ENCODE measurements at regions not wholly inside any gene's neighbourhood (a gene's known extent, or its start where the extent isn't known, plus 50 kb on each side); places are given as distances from the start of the nearest gene placed in this dataset.

DNA sequence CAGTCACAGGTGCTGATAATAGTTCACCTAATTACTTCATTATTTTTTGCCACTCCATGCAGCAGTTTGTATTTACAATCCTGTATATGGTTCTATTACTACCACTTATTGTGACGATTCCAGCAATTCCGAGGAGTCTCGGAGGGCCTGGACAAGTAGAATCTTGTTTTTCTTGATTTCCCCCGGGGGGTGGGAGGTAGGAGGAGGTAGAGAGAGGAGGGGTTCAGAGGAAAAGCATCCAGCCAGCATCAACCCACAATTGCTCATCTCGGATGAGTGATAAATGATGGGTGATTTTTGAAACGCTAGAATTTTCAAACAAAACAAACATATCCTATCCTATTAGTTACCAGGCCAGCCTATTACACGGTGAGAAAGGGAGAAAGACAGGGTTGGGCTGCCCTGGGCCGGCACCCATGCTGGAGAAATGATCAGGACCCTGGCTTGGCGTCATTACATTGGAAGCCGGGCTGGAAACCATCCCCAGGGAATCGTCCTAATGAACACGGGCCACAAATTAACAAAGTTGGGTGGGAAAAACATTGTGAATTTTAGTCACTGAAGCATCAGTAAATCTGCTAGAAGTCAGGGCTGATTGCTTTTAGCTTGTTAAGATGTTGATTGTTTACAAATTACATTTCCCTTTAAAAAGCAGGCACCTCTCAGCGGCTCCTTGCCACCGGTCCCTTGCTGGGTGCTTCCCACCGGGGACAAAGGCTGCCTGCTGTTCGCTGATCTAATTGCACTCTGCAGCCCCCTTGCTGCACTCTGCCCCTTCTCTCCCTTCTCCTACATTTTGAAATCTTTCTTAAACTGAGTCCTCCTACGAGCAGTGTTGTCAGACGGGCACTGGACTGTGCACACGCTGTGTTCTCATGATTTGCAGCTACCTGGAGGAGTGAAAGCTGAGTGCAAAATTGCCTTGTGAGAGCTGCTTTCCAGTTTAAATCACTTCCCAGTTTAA lies 95.5 kb downstream of the FAM204A start:
- no peak for DNase-seq

DNA sequence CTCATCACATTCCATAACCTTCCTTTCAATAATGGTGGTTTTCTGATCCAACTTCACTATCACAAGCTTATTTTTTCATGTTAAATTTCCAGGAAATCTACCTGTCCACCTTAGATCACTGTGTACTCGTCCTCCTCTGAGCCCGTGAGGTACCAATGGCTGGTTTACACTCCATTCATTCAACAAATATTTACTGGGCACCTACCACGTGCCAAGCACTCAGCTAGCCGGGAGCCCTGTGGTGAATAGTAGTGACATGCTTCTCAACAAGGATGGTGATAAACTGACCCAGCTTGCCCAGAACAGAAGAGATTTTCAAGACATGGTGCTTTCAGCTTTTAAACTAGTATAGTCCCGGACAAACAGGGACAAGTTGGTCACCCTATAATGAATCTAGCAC lies 98.2 kb downstream of the FAM204A start:
- no peak for DNase-seq

DNA sequence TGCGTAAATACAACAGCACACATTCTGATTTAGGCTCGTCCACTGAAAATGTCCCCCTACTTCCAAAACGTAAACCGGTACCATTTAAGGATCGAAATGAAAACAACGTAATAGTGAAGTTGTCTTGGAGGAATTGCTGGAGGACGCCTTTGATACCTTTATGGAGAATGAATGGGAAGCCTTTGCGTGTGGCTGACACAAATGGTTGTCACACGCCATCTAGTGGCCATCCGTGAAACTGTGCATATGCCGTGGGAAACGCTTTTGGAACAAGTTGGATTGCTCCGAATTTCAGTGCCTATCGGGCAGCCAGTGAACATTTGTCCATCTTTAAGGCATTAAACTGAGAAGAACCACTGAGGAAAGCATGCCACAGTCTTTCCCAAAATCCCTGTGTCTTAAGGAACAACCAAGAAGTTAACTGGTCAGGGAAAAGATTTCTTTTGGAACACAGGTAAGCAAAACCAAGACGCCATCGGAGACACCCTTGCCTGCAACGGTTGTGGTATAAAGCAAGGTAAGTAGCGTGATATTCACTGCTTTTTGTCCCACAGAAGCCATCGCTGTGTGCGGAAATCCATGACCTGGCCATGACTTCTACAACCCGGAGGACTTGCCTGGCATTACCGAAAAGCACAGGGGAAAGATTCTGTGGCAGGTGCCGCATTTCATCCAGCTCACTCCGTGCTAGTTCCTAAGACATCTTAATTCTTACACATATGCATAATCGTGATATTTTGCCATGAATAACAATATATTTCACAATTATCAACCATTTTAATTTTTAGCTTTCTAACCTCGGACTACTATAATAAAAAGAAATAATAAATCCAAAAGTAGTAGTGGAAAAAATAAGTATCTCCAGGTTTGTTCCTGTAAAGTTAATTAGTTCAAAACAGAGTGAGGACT lies 100.6 kb downstream of the FAM204A start:
- DNase-seq, result peak; percentile 82

DNA sequence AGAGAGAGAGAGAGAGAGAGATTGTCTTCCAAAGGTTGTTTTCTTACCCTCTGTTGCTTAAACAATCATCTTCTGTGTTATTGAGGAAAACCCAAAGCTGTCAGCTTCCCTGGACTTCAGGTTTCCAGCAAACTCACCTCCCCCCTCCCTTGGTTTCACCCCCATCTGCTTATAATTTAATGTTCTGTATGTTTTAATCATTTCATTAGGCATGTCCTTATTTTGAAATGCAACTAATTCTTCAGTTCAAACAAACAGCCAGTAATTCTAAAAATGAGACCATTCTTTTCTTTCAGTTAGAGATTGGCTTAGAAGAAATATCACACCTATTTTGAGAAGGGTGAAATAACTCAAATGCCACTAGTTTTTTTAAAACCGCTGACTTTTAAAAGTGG lies 102.9 kb downstream of the FAM204A start:
- no peak for DNase-seq

DNA sequence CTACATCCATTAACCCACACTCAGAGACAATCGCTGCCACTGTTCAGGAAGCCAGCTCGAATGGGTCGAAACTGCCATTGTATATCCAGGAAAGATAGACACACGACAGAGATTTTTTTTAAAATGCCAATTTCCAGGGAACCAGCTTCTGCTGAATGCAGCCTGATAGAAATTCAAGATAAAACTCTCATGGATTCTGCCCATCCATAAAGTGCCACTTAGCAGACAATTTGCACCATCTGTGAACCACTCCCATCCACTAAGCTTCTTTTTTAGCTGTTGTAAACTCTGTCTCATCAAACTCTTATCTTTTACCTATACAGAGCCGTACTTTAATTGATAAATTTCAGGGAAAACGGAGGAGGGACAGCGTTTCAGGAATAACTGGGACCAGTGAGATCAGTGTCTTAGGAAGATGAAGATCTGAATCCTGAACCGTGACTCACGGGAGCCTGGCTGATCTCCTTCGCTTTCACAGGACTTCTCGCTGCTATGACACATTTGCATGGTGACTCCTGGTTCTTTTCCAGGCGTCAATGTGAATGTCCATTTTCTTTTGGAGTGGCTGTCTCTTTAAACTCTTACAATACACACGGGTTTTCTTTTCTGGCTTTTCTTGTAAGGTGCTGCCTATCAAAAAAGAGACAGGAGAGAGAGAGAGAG lies 103.4 kb downstream of the FAM204A start:
- peak; percentile 58 for DNase-seq

DNA sequence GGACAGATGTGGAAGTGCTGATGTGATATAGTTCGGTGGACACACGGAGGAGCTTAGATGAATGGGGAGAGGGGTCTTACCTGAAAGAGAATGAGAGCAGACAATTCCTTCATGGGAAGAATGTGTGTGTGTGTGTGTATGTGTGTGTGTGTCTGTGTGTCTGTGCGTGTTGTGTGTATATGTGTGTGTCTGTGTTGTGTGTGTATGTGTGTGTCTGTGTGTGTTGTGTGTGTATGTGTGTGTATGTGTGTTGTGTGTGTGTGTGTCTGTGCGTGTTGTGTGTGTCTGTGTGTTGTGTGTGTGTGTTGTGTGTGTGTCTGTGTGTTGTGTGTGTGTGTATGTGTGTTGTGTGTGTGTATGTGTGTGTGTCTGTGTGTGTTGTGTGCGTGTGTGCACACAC lies 104.2 kb downstream of the FAM204A start:
- no peak for DNase-seq

DNA sequence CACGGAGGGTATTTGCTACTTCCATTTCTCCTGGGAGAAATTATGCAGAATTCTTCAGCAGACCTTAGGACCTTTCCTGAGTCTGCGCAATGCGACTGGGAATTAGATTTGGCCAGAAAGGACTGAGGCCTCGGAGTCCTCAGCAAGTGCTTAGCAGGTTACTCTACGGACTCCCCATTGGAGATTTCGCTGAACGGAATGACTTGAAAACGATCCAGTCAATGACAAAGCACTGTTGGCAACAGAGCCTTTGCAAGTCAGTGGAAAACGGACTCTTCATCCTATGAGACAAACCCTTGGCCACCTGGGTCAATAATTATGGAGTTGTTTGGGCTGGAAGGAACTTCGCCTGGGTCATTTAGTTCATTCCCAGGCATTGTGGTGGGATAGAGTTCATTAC lies 107.4 kb downstream of the FAM204A start:
- DNase-seq, result no peak

DNA sequence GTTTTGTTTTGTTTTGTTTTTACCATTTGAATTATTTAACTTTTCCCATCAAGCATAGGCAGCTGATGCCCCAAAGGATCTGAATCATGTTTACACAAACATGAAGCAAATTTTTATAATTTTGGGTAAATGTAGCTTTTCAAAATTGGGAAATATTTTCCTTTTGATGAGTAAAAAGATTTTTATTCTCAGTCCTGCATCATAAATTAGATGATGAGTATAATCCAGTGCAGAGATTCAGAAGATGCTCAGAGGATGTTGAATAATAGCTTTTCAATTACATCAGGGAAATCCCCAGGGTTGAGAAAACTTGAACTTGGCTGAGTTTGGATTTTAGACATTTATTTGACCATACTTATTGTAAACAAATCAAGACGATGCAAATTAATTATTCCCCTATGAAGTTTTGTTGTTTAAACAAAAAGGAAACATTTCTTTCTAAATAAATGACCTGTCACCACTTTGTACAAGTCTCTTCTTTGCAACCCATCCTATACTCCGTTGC lies 121.7 kb downstream of the FAM204A start:
- no peak for DNase-seq

DNA sequence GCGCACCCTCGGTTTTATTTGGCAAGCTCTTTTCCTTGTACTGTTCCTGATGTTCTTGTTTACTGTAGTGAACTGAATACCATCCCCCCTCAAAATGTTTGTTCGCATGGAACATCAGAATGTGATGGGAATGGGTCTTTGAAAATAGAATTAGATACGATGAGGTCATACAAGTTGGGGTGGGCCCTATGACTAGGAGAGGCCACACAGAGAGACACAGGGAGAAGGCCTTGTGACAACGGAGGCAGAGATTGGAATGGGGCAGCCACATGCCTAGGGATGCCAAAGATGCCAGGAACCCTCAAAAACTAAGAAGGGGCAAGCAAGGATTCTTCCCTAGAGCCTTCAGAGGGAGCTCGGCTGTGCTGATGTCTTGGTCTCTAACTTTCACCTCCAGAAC lies 123.6 kb downstream of the FAM204A start:
- no peak for DNase-seq

DNA sequence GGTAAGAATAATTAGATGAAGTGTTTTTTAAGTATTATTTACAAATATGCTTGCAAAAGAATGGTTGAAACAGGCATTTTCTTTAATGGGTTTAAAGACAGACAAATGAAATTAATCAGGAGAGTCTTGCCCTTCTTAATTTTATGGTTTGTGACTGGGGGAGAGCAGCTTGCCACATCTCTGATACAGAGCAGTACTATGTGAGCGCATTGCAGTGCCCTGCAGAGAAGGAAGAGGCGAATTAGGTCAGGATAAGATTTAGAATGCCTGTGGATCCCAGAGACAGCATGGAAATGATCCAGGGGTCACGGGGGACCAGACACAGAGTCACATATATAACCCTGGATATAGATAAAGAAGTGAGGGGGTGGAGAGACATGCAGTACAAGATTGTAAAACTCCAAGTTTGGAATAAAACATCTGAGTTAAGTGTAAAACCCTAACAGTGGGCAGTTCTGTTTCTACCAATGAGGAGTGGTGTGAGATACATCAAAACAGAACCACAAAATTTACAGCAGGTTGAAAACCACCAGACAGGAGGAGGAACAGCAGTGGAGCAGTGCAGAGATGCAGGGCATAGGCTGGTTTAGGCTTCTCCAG lies 125.5 kb downstream of the FAM204A start:
- DNase-seq, result no peak

DNA sequence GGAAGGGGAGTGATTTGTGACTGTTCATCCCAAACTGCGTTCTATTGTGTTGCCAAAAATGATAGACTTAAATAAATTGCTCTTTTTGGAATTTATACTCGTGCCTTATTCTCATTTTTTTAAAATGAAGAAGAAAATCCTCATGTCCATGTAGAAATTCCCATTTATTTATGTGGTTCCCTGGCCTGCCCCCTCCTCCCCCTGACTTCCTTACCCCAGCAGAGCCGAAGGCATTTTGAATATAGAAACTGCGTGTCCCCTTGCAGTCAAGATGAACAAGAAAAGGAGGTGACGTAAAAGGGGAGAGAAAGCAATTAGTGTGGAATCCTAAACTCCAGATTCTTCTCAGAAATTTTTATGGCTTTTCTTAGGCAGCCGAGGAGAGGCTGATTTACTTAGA lies 126.1 kb downstream of the FAM204A start:
- DNase-seq, result peak; percentile 50

DNA sequence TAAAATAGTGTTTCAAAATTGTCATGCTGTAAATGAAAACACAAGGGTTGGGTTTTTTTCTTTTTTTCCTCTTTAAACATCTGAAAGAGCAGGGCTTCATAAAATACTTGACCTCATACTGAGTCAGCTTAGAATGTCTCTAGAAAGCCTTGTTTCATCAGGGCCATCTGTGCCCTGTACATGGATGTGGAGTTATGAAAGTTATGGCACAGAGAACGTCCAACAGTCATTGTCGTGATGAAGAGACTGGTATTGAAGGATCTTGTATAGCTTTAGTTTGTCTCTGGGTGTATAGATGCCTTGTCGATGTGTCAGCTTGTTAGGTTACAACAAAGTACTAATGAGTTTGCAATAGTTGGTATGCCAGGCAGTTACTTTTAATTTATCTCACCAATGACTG lies 127.3 kb downstream of the FAM204A start:
- no peak for DNase-seq

DNA sequence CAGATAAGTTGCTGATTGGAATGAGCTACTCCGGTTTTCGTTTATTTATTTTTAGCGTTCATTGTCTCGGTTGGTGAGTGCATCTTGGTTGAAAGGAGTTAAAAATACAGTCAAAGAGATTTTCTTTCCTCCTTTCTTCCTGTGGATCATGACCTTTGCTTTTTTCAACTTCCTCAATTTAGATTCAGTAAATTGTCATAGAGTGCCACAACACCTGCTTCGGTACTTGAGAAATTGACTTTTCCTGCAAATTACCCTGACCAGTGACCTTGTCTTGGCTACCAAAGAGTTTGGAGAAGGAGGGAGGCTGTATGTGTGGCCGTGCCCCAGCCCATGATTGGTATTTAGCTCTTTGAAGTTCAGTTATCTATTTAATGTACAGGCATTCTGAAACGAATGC lies 128.7 kb downstream of the FAM204A start:
- DNase-seq, result no peak

DNA sequence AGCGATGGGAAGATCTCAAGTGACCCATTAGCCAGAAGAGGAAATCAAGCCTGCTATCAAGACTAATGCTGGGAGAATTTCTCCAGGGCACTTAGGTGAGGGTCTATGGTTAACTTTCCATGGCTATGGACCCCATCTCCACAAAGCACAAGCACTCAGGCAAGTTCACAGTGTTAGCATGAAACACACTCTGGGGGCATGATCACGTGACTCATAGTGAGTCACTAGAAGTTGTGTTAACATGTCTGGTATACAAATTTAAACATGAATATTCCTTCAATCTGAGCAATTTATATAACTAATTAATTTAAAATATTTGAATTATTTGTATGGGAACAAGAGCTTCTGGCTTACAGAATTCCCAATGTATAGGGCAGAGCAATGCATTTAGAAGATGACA lies 131.8 kb downstream of the FAM204A start:
- DNase-seq, result peak; percentile 37

DNA sequence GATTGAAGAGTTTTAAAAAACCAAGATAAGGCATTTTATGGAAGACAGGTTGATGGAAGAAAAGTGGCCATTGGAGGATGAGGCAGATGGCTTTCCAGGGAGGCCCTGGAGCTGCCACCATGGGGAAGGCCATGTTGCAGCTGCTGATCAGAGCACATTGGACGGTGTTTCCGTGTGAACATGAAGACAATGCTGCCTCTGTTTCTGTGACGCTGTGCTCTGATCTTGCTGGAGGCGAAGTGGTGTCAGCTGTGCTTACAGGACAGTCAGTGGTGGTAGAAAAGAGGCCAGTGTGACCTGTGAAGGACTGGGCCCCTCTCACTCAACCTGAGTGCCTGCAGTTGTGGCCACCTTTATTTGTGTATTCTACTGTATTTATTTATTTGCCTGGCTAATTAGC lies 132.9 kb downstream of the FAM204A start:
- DNase-seq, result no peak

DNA sequence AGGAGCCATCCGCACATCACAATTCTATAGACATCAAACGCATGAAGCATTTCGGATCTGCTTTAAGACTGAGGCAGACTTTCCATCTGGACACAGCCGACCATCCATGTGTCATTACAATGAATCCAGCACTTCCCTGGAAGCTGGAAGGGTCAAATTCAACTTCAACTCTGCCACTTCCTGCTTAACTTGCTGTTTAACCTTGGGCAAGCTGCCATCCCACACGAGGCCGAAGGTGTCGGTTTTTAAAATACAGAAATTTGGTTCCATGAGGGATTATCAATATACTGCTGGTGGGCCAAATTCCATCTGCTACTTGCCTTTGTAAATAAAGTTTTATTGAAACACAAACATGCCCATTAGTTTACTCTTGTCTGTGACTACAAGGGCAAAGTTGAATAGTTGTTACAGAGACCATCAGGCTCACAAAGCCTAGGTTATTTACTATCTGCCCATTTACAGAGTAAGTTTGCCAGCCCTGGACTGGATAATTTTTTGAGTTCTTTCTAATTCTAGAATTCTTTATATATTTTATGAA lies 134.6 kb downstream of the FAM204A start:
- no peak for DNase-seq

DNA sequence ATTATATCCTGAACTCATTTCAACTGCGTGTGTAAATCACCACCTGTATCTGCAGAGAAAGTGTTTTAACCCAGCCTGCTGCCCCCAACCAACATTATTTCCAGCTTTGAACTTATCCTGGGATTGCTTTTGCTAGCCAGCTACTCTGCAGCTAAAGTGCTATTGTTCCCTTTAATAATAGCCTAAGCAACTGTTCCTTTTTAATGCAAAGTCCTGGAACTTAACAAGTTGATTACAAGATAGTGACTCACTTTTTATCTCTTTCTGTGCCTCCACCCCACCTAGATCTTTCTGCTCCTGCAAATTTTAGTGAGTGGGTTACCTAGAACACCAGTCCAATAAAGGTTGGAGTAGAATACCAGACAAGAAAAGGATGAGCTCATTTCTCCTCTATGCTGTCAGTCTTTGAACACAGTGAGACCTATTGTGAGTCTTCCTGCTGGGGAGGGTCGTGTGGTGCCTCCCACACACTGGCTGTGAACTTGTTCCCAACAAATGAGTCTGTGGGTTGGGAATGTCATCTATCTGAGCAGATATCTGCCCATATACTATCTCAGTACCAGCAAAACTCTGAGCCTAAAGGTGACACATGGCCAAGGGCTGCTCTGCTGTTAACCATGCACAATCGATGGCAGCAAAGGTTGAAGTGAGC lies 137.7 kb downstream of the FAM204A start:
- DNase-seq, result no peak

DNA sequence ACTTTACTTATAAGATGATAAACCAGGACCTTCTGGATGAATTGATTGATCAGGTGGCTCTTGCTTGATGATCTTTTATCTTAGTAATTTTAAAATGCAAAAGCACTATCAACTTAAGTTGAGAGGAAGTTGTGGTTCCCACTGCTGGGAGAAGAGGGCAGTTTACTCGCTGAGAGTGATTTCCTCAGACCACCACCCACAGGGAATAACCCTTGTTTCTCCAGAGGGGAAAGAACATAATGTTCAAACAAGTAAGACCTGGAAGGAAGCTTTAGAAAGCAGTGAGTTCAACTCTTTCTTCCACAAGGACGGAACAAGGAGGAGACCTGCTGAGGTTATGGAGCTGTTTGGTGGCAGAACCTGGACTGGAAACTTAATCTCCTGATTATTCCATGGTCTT lies 138.7 kb downstream of the FAM204A start:
- DNase-seq, result no peak

DNA sequence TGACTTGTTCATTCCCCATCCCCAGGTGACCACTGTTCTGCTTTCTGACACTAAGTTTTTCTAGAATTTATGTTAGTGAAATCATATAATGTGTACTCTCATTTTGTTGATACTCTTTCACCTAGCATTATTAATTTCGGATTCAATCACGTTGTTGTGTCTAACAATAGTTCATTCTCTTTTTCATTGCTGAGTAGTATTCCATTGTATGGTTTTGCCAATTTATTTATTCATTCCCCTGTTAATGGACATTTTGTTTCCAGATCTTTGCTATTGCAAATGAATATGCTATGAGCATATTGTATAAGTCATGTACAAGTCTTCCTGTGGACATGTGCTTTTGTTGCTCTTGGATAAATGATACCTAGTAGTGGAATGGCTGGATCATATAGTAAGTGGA lies 146.4 kb downstream of the FAM204A start:
- no peak for DNase-seq

DNA sequence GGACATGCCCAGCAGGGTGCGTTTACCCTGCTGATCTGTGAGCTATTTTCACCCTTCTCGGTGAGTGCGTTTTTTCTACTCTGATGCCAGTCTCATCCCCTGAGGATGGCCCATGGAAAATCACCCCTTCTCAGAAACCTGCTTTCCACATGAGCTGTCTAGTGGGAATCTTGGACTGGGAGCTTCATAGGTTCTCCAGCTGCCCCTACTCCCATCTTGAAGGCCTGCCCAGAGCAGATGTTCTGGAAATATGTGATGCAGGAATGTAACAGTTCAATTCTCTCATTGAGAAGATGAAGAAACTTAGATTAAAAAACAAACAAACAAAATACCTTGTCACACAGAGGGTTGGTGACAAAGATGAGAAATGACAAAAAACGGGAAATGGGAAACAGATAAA lies 146.9 kb upstream of the RAB11FIP2 start:
- no peak for DNase-seq

DNA sequence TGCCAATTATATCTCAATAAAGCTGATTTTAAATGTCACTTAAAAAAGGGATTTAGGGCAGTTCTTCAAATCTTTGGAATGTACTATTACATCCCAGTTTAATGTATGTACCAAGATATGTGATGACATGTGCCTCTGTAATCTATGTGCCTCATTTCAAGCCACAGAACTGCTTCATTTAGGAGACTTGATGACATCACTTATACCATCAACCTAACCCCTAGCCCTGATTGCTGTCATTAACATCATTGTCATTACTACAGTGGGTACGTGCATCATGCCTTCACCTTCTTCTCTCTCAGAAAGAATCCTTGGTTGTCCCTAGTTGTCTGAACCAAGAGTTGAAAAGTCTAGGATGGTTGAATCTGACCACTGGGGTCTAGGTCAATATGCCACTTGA lies 134.3 kb upstream of the RAB11FIP2 start:
- DNase-seq, result no peak

DNA sequence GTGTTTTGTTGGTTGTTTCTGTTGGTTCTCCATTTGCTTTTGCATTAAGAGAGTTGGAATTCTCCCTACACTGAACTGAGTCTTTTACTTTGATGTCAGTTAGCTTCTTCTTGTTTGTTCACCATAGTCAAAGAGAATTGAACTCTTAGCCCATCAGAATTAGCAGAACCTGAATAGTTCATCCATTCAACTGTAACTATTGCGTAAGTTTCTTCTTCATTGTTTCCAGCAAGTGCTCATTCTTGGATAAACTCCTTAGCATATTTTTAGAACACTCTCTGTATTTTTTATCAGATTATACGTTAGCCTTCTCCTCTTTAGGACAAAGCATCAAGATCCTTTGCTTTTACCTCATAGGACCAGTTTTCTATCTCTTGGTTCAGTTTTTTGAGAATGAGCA lies 128.4 kb upstream of the RAB11FIP2 start:
- no peak for DNase-seq

All from fibroblast of skin of scalp (primary cell).